ENCODE measurements at regions not wholly inside any gene's neighbourhood (a gene's known extent, or its start where the extent isn't known, plus 50 kb on each side); places are given as distances from the start of the nearest gene placed in this dataset.

- no peak overlapping the region for H4K5ac ChIP-seq (ENCODE audit: insufficient read length, low read depth, low read length)
- no peaks in the 10 kb centered on the region for H3K9me3 ChIP-seq (ENCODE audit: control insufficient read depth, low read depth, low read length)
- H3K23me2 ChIP-seq (ENCODE audit: insufficient read length, low read depth, low read length, poor library complexity, severe bottlenecking): no peaks in the 10 kb centered on the region
- H3K4ac ChIP-seq (ENCODE audit: low read depth, low read length): no peak overlapping the region
- H2BK20ac ChIP-seq (ENCODE audit: low read depth, low read length, poor library complexity, severe bottlenecking): no peak overlapping the region
- no peaks in the 10 kb centered on the region for H3K36me3 Mint-ChIP-seq (ENCODE audit: insufficient read depth in 1 of 3, low read depth in 3 of 3)
- H3K23ac ChIP-seq (ENCODE audit: insufficient read length, low read depth, low read length): no peak overlapping the region
- H3K9ac ChIP-seq (ENCODE audit: extremely low read depth, insufficient read length, low read length): no peak overlapping the region
- H3K4me1 Mint-ChIP-seq: no peaks in the 10 kb centered on the region
- H3K4me1 ChIP-seq (ENCODE audit: insufficient read depth, low read length): 0 out of 2 replicates have a peak, but pooled peaks cover 1% of the 10 kb centered on the region
- H2BK120ac ChIP-seq (ENCODE audit: low read depth, low read length, poor library complexity, severe bottlenecking): no peak overlapping the region
- H3K79me2 ChIP-seq (ENCODE audit: insufficient read depth, low read length): no peaks in the 10 kb centered on the region
- DNase-seq: no peak
- H2BK15ac ChIP-seq (ENCODE audit: low read depth, low read length): no peak overlapping the region
- H2BK5ac ChIP-seq (ENCODE audit: insufficient read length, low read length): no peak overlapping the region
- no peak overlapping the region for H3K56ac ChIP-seq (ENCODE audit: insufficient read length, low read depth, low read length)
- no peak overlapping the region for H4K8ac ChIP-seq (replicated peaks; ENCODE audit: insufficient read length, low read depth, low read length)
- no peak overlapping the region for H4K91ac ChIP-seq (ENCODE audit: insufficient read length, low read depth, low read length)
- no peak overlapping the region for H2AFZ ChIP-seq (ENCODE audit: low read length)
- H3K4me2 ChIP-seq (ENCODE audit: insufficient read depth, insufficient read length, low read length): no peak overlapping the region
- H4K20me1 ChIP-seq (ENCODE audit: control insufficient read depth, insufficient read depth, insufficient read length): no peaks in the 10 kb centered on the region
- H3T11ph ChIP-seq (ENCODE audit: low read length): no peak overlapping the region
- no peak overlapping the region for H3K4me3 Mint-ChIP-seq
- no peak for TF ChIP-seq CTCF (conservative IDR thresholded peaks at IDR 0.05)
- H3K27me3 ChIP-seq (ENCODE audit: insufficient read depth, low read length): no peaks in the 10 kb centered on the region
- H3K27ac ChIP-seq (ENCODE audit: insufficient read length, low read depth, low read length): no peak overlapping the region
- no peak overlapping the region; a peak in 2 of 7 replicates for H3K27ac Mint-ChIP-seq
- H3K9me3 Mint-ChIP-seq: no peaks in the 10 kb centered on the region
- H3K27me3 Mint-ChIP-seq (ENCODE audit: low read depth): no peaks in the 10 kb centered on the region
- no peak overlapping the region for H3K18ac ChIP-seq (ENCODE audit: insufficient read length, low read depth, low read length)
- no peak overlapping the region for H2AK5ac ChIP-seq (ENCODE audit: insufficient read length, low read length)
- no peaks in the 10 kb centered on the region for H3K79me1 ChIP-seq (ENCODE audit: insufficient read depth, low read depth, low read length, poor library complexity, severe bottlenecking)
- no peak overlapping the region for H2BK12ac ChIP-seq (ENCODE audit: insufficient read length, low read depth, low read length)
- H3K14ac ChIP-seq (ENCODE audit: insufficient read depth, low read length): no peak overlapping the region
- WGBS (ENCODE audit: extremely low coverage, insufficient read length, low lambda C conversion rate): no CpG with 5 or more reads among the region's 8 CpGs
These were observed 84.3 kb downstream of the TRAM1L1 start for GRCh38 chr4:117001077-117001476.
